IMR-90 (cell line): ENCODE measurements at regions not wholly inside any gene's neighbourhood (a gene's known extent, or its start where the extent isn't known, plus 50 kb on each side); places are given as distances from the start of the nearest gene placed in this dataset.

Source experiments
- ATAC-seq: fragments of 200-7000 bp; cut with Tn5 transposase; 2 replicates; pipeline ENCODE4 v1.9.1; 2020; ENCODE audit warnings: low read depth, mild to moderate bottlenecking, moderate library complexity
- BruUV-seq: library from RNA; stranded (reverse); fragments of 400-500 nt; replicated peaks from 2 replicates; lab custom pipeline; 2021; lab: Mats Ljungman, UMichigan
- CTCF ChIA-PET: fragments of 300-600 bp; formaldehyde crosslinking; extraction: SDS; loops from one replicate; lab custom pipeline; 2021; ENCODE audit warnings: antibody characterized with exemption; lab: Yijun Ruan, JAX
- POLR2A ChIA-PET: fragments of 300-600 bp; sonication (Branson Sonifier 250); formaldehyde crosslinking; loops from one replicate; lab custom pipeline; 2022; ENCODE audit warnings: antibody characterized with exemption; ENCODE audit not compliant: unreplicated experiment; lab: Charles Lee
- DNase-seq: peaks from one replicate; pipeline ENCODE4 v3.0.0; 2013
- H2AFZ ChIP-seq: replicated peaks from 2 replicates; pipeline ENCODE3; 2013; ENCODE audit warnings: low read length, mild to moderate bottlenecking; ENCODE audit not compliant: poor library complexity
- H2AK5ac ChIP-seq: 2 replicates; pipeline ENCODE4 v1.6.1; 2013; ENCODE audit warnings: low read depth, low read length, inconsistent platforms
- H2AK9ac ChIP-seq: replicated peaks from 2 replicates; pipeline ENCODE3; 2013; ENCODE audit warnings: mild to moderate bottlenecking, low read depth, low read length, moderate library complexity; ENCODE audit not compliant: poor library complexity
- H2BK120ac ChIP-seq: 2 replicates; pipeline ENCODE4 v1.6.1; 2013; ENCODE audit warnings: low read depth, low read length, inconsistent platforms
- H2BK15ac ChIP-seq: 3 replicates; pipeline ENCODE4 v1.6.1; 2013; ENCODE audit warnings: low read depth, low read length, inconsistent platforms
- H2BK20ac ChIP-seq: 2 replicates; pipeline ENCODE4 v1.6.1; 2013; ENCODE audit warnings: low read depth, mild to moderate bottlenecking, inconsistent platforms, low read length, moderate library complexity
- H2BK5ac ChIP-seq: 2 replicates; pipeline ENCODE4 v1.6.1; 2013; ENCODE audit warnings: mild to moderate bottlenecking, low read depth, low read length, inconsistent platforms; ENCODE audit not compliant: poor library complexity, severe bottlenecking
- H3K14ac ChIP-seq: replicated peaks from 2 replicates; pipeline ENCODE4 v1.6.1; 2013; ENCODE audit warnings: low read depth, low read length, inconsistent platforms
- H3K18ac ChIP-seq: 2 replicates; pipeline ENCODE4 v1.6.1; 2013; ENCODE audit warnings: low read depth, low read length, control low read depth
- H3K23ac ChIP-seq: 2 replicates; pipeline ENCODE4 v1.6.1; 2013; ENCODE audit warnings: low read depth, low read length, inconsistent platforms
- H3K27ac ChIP-seq: 2 replicates; pipeline ENCODE4 v1.5.1; 2013; ENCODE audit warnings: mild to moderate bottlenecking, control low read depth, low read length; ENCODE audit not compliant: insufficient read depth
- H3K27me3 ChIP-seq: 2 replicates; pipeline ENCODE4 v1.6.1; 2013; ENCODE audit warnings: low read length; ENCODE audit not compliant: control insufficient read depth, insufficient read depth
- H3K36me3 ChIP-seq: 2 replicates; pipeline ENCODE4 v1.6.1; 2013; ENCODE audit warnings: low read length, mixed read lengths; ENCODE audit not compliant: control insufficient read depth, insufficient read depth
- H3K4ac ChIP-seq: 2 replicates; pipeline ENCODE4 v1.6.1; 2013; ENCODE audit warnings: low read depth, low read length, inconsistent platforms
- H3K4me1 ChIP-seq: 2 replicates; pipeline ENCODE4 v1.6.1; 2013; ENCODE audit warnings: low read length, mixed read lengths; ENCODE audit not compliant: control insufficient read depth, insufficient read depth
- H3K4me2 ChIP-seq: 2 replicates; pipeline ENCODE4 v1.6.1; 2013; ENCODE audit warnings: low read depth, mild to moderate bottlenecking, control low read depth, low read length, moderate library complexity
- H3K4me3 ChIP-seq: 2 replicates; pipeline ENCODE4 v1.5.1; 2013; ENCODE audit warnings: low read depth, mild to moderate bottlenecking, control low read depth, low read length, moderate library complexity; ENCODE audit not compliant: insufficient read depth
- H3K56ac ChIP-seq: 2 replicates; pipeline ENCODE4 v1.6.1; 2013; ENCODE audit warnings: low read length, inconsistent platforms; ENCODE audit not compliant: insufficient read depth; ENCODE audit errors: extremely low read depth
- H3K79me1 ChIP-seq, 2 experiments: 2 replicates each; pipeline ENCODE4 v1.6.1; 2013; ENCODE audit warnings: low read length in 2 of 2, inconsistent platforms in 1 of 2, low read depth in 1 of 2
- H3K9ac ChIP-seq: 2 replicates; pipeline ENCODE4 v1.6.1; 2013; ENCODE audit warnings: low read depth, low read length, control low read depth
- H3K9me1 ChIP-seq: 2 replicates; pipeline ENCODE4 v1.6.1; 2013; ENCODE audit warnings: low read length, inconsistent platforms; ENCODE audit not compliant: insufficient read depth
- H3K9me3 ChIP-seq: 2 replicates; pipeline ENCODE4 v1.6.1; 2013; ENCODE audit warnings: low read length; ENCODE audit not compliant: control insufficient read depth, insufficient read depth
- H4K20me1 ChIP-seq: 2 replicates; pipeline ENCODE4 v1.6.1; 2013; ENCODE audit warnings: low read length, inconsistent platforms; ENCODE audit not compliant: insufficient read depth
- H4K5ac ChIP-seq: 2 replicates; pipeline ENCODE4 v1.6.1; 2013; ENCODE audit warnings: mild to moderate bottlenecking, low read depth, low read length, control low read depth
- H4K8ac ChIP-seq, 2 experiments: 2 replicates each; pipeline ENCODE4 v1.6.1; 2013; ENCODE audit warnings: low read depth in 2 of 2, low read length in 2 of 2, control low read depth in 1 of 2, inconsistent platforms in 1 of 2
- H4K91ac ChIP-seq: 2 replicates; pipeline ENCODE4 v1.6.1; 2013; ENCODE audit warnings: low read depth, low read length, inconsistent platforms; ENCODE audit not compliant: insufficient read depth
- BHLHE40 ChIP-seq: fragments of 150-350 bp; IDR thresholded peaks from 2 replicates; pipeline ENCODE4 v1.6.1; 2016; ENCODE audit warnings: mild to moderate bottlenecking, low read depth, low read length
- CEBPB ChIP-seq: IDR thresholded peaks from 2 replicates; pipeline ENCODE4 v1.6.1; 2012; ENCODE audit warnings: low read depth, low read length, improper control_type of control experiment
- CHD1 ChIP-seq: IDR thresholded peaks from 2 replicates; pipeline ENCODE4 v1.6.1; 2012; ENCODE audit warnings: low read depth, low read length, improper control_type of control experiment
- CTCF ChIP-seq: conservative IDR thresholded peaks from 2 replicates; pipeline ENCODE4 v1.5.1; 2012; ENCODE audit warnings: mild to moderate bottlenecking, low read depth, low read length, improper control_type of control experiment
- FOS ChIP-seq: fragments of 150-350 bp; IDR thresholded peaks from 2 replicates; pipeline ENCODE4 v1.6.1; 2016; ENCODE audit warnings: low read depth, low read length
- MAFK ChIP-seq: IDR thresholded peaks from 2 replicates; pipeline ENCODE4 v1.6.1; 2012; ENCODE audit warnings: low read depth, low read length, improper control_type of control experiment
- MAZ ChIP-seq: IDR thresholded peaks from 2 replicates; pipeline ENCODE4 v1.6.1; 2012; ENCODE audit warnings: low read depth, mild to moderate bottlenecking, low read length, improper control_type of control experiment, moderate library complexity, borderline replicate concordance
- MXI1 ChIP-seq: IDR thresholded peaks from 2 replicates; pipeline ENCODE4 v1.6.1; 2012; ENCODE audit warnings: low read depth, mild to moderate bottlenecking, low read length, moderate library complexity, borderline replicate concordance
- NFE2L2 ChIP-seq: fragments of 150-350 bp; IDR thresholded peaks from 2 replicates; pipeline ENCODE4 v1.6.1; 2016; ENCODE audit warnings: low read depth, mild to moderate bottlenecking, low read length
- POLR2A ChIP-seq: IDR thresholded peaks from 2 replicates; pipeline ENCODE4 v1.6.1; 2012; ENCODE audit warnings: mild to moderate bottlenecking, low read depth, low read length
- RAD21 ChIP-seq: IDR thresholded peaks from 2 replicates; pipeline ENCODE4 v1.6.1; 2012; ENCODE audit warnings: low read length, improper control_type of control experiment
- RCOR1 ChIP-seq: IDR thresholded peaks from 2 replicates; pipeline ENCODE4 v1.6.1; 2012; ENCODE audit warnings: mild to moderate bottlenecking, low read length, improper control_type of control experiment; ENCODE audit not compliant: insufficient replicate concordance
- RFX5 ChIP-seq: IDR thresholded peaks from 2 replicates; pipeline ENCODE4 v1.8.0; 2012; ENCODE audit warnings: low read depth, mild to moderate bottlenecking, low read length, moderate library complexity
- SMC3 ChIP-seq: fragments of 150-350 bp; IDR thresholded peaks from 2 replicates; pipeline ENCODE4 v1.6.1; 2016; ENCODE audit warnings: low read depth, mild to moderate bottlenecking, antibody characterized with exemption, low read length, moderate library complexity
- USF2 ChIP-seq: fragments of 150-350 bp; IDR thresholded peaks from 2 replicates; pipeline ENCODE4 v1.6.1; 2017; ENCODE audit warnings: mild to moderate bottlenecking, antibody characterized with exemption, low read length, low read depth
- WGBS, 2 experiments: methylation state at CpG; one replicate each; pipeline versions ENCODE4 v1.1.5 to v1.1.7; 2013; ENCODE audit warnings: missing lambda C conversion rate in 2 of 2; ENCODE audit not compliant: insufficient read length in 1 of 2; ENCODE audit errors: extremely low coverage in 2 of 2; 5-methylcytosine and 5-hydroxymethylcytosine counted together
- dilution Hi-C: fragments of 300-500 bp; cut with HindIII; formaldehyde crosslinking; loops from one replicate; pipeline ENCODE4 v1.14.3; 2018; ENCODE audit warnings: low sequenced_read_pairs; ENCODE audit not compliant: unreplicated experiment
- in situ Hi-C: fragments of 300-500 bp; cut with MboI; formaldehyde crosslinking; loops from 3 replicates; pipeline ENCODE4 v1.14.3; 2019; ENCODE audit warnings: low sequenced_read_pairs, inconsistent platforms, mixed read lengths
- intact Hi-C: fragments of 100-400 bp; cut with micrococcal nuclease; formaldehyde crosslinking; loops from 2 replicates; pipeline ENCODE4 v1.10.0; 2022

GRCh38 chr1:229759586-229759985 is 133.5 kb downstream of the URB2 start (continued):
- TF ChIP-seq FOS, result no peak

GRCh38 chr1:229760478-229760996 is 134.5 kb downstream of the URB2 start:
- H4K5ac ChIP-seq, result no peak overlapping the region
- no peak overlapping the region for H2BK5ac ChIP-seq
- H3K79me1 ChIP-seq, result no peaks in the 10 kb centered on the region
- no peak overlapping the region for H2BK120ac ChIP-seq
- H3K56ac ChIP-seq, result no peak overlapping the region
- ATAC-seq, result no peak
- H3K9me3 ChIP-seq, result no peaks in the 10 kb centered on the region
- H2BK15ac ChIP-seq, result no peak overlapping the region
- DNase-seq, result no peak
- no peak overlapping the region for H4K91ac ChIP-seq
- no peaks in the 10 kb centered on the region for H3K36me3 ChIP-seq
- dilution Hi-C loops, result no loop called here
- H3K4ac ChIP-seq, result no peak overlapping the region
- H3K14ac ChIP-seq, result no peak overlapping the region
- no peak overlapping the region for H4K8ac ChIP-seq
- H3K23ac ChIP-seq, result no peak overlapping the region
- 36% methylated on average over 4 of the region's 7 CpGs; no CpG with 5 or more reads in 1 of the 2 experiments for WGBS, 2 experiments
- ChIA-PET CTCF (interaction anchor here (0.6 kb wide), 1 partner anchor 68 kb away, joined by 3 read pairs; no protein-coding TSS in a partner anchor), POLR2A (no interaction called here)
- H3K4me2 ChIP-seq, result no peak overlapping the region
- H2AFZ ChIP-seq, result no peak overlapping the region
- BruUV-seq, result no TSS peak
- no peak overlapping the region for H3K18ac ChIP-seq
- H2AK5ac ChIP-seq, result no peak overlapping the region
- no peaks in the 10 kb centered on the region; the same call in 1 of the 2 replicates for H3K27me3 ChIP-seq
- H3K4me1 ChIP-seq, result no peaks in the 10 kb centered on the region
- H2BK20ac ChIP-seq, result no peak overlapping the region
- no peaks in the 10 kb centered on the region for H3K9me1 ChIP-seq
- intact Hi-C loops, result no loop called here
- in situ Hi-C loops, result no loop called here
- H3K9ac ChIP-seq, result no peak overlapping the region
- H3K4me3 ChIP-seq, result no peak overlapping the region
- no peak overlapping the region for H2AK9ac ChIP-seq
- H3K27ac ChIP-seq, result no peak overlapping the region
- H4K20me1 ChIP-seq, result no peaks in the 10 kb centered on the region
- TF ChIP-seq CEBPB (no peak), MAZ (no peak), SMC3 (no peak), RAD21 (no peak), MAFK (no peak), BHLHE40 (no peak), MXI1 (no peak), CHD1 (no peak), RCOR1 (no peak), CTCF (no peak), POLR2A (no peak), USF2 (no peak), FOS (no peak), RFX5 (no peak), NFE2L2 (no peak)
